ENCODE measurements at regions not wholly inside any gene's neighbourhood (a gene's known extent, or its start where the extent isn't known, plus 50 kb on each side); places are given as distances from the start of the nearest gene placed in this dataset.

- H3K9me3 ChIP-seq (ENCODE audit: control insufficient read depth in 2 of 2, insufficient read depth in 1 of 2, low read depth in 1 of 2, low read length in 1 of 2): no peaks in the 10 kb centered on the region
- H3K4me1 ChIP-seq (ENCODE audit: control insufficient read depth in 2 of 2, insufficient read depth in 2 of 2, low read length in 1 of 2): no peaks in the 10 kb centered on the region
- no peaks in the 10 kb centered on the region for H3K36me3 ChIP-seq (ENCODE audit: control insufficient read depth in 2 of 2, insufficient read depth in 2 of 2, low read length in 1 of 2)
- H3K27ac ChIP-seq (ENCODE audit: low read depth in 2 of 2, low read length in 1 of 2): no peak overlapping the region
- no peaks in the 10 kb centered on the region for H3K27me3 ChIP-seq (ENCODE audit: control insufficient read depth in 1 of 2, insufficient read depth in 2 of 2, low read length in 2 of 2)
- 71 to 78% methylated on average over 3 of the region's 3 CpGs for WGBS, 2 donors
- no peak overlapping the region for H3K4me3 ChIP-seq (ENCODE audit: low read depth in 1 of 2, low read length in 2 of 2)
Observed at GRCh38 chr4:10760086-10760485, 75.5 kb upstream of the CLNK start.

DNA sequence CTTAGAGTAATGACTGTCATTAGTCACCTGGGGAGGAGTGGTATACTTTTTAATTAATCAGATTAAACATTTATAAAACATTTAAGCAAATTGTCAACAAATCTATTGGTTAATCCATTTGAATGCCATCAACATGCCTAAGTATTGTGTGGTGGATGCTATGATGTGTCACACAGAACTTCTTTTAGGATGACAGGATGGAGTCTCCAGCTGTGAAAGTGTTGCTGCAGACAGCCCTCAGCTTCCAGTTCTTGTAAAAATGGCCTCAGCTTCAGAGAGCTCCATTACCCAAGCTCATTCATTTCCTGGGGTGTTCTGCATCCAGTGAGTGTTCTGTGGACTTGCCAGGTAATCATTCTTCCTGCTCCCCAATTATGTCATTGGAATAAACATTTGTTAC is 74.3 kb upstream of the CLNK start:
- Histone ChIP-seq H3K4me3 (ENCODE audit: low read depth in 1 of 2, low read length in 2 of 2) (no peak overlapping the region), H3K4me1 (ENCODE audit: control insufficient read depth in 2 of 2, insufficient read depth in 2 of 2, low read length in 1 of 2) (no peaks in the 10 kb centered on the region), H3K27ac (ENCODE audit: low read depth in 2 of 2, low read length in 1 of 2) (no peak overlapping the region), H3K36me3 (ENCODE audit: control insufficient read depth in 2 of 2, insufficient read depth in 2 of 2, low read length in 1 of 2) (no peaks in the 10 kb centered on the region), H3K9me3 (ENCODE audit: control insufficient read depth in 2 of 2, insufficient read depth in 1 of 2, low read depth in 1 of 2, low read length in 1 of 2) (no peaks in the 10 kb centered on the region), H3K27me3 (ENCODE audit: control insufficient read depth in 1 of 2, insufficient read depth in 2 of 2, low read length in 2 of 2) (no peaks in the 10 kb centered on the region)

- H3K4me1 ChIP-seq (ENCODE audit: control insufficient read depth in 2 of 2, insufficient read depth in 2 of 2, low read length in 1 of 2): no peaks in the 10 kb centered on the region
- no peaks in the 10 kb centered on the region for H3K9me3 ChIP-seq (ENCODE audit: control insufficient read depth in 2 of 2, insufficient read depth in 1 of 2, low read depth in 1 of 2, low read length in 1 of 2)
- H3K36me3 ChIP-seq (ENCODE audit: control insufficient read depth in 2 of 2, insufficient read depth in 2 of 2, low read length in 1 of 2): no peaks in the 10 kb centered on the region
- no peak overlapping the region for H3K4me3 ChIP-seq (ENCODE audit: low read depth in 1 of 2, low read length in 2 of 2)
- H3K27me3 ChIP-seq (ENCODE audit: control insufficient read depth in 1 of 2, insufficient read depth in 2 of 2, low read length in 2 of 2): no peaks in the 10 kb centered on the region
- 67 to 68% methylated on average over 2 of the region's 2 CpGs for WGBS, 2 donors
- no peak overlapping the region for H3K27ac ChIP-seq (ENCODE audit: low read depth in 2 of 2, low read length in 1 of 2)
Observed at GRCh38 chr4:10753856-10754402, 69.4 kb upstream of the CLNK start.

- no peaks in the 10 kb centered on the region for H3K27me3 ChIP-seq (ENCODE audit: control insufficient read depth in 1 of 2, insufficient read depth in 2 of 2, low read length in 2 of 2)
- 87 to 91% methylated on average over 5 of the region's 5 CpGs for WGBS, 2 donors
- H3K9me3 ChIP-seq (ENCODE audit: control insufficient read depth in 2 of 2, insufficient read depth in 1 of 2, low read depth in 1 of 2, low read length in 1 of 2): no peaks in the 10 kb centered on the region
- H3K27ac ChIP-seq (ENCODE audit: low read depth in 2 of 2, low read length in 1 of 2): no peak overlapping the region
- H3K4me3 ChIP-seq (ENCODE audit: low read depth in 1 of 2, low read length in 2 of 2): no peak overlapping the region
- no peaks in the 10 kb centered on the region for H3K4me1 ChIP-seq (ENCODE audit: control insufficient read depth in 2 of 2, insufficient read depth in 2 of 2, low read length in 1 of 2)
- no peaks in the 10 kb centered on the region for H3K36me3 ChIP-seq (ENCODE audit: control insufficient read depth in 2 of 2, insufficient read depth in 2 of 2, low read length in 1 of 2)
Observed at GRCh38 chr4:10753336-10753735, 68.8 kb upstream of the CLNK start.

- no peak overlapping the region for H3K27ac ChIP-seq (ENCODE audit: low read depth in 2 of 2, low read length in 1 of 2)
- no peaks in the 10 kb centered on the region for H3K9me3 ChIP-seq (ENCODE audit: control insufficient read depth in 2 of 2, insufficient read depth in 1 of 2, low read depth in 1 of 2, low read length in 1 of 2)
- no peaks in the 10 kb centered on the region for H3K4me1 ChIP-seq (ENCODE audit: control insufficient read depth in 2 of 2, insufficient read depth in 2 of 2, low read length in 1 of 2)
- no peaks in the 10 kb centered on the region for H3K36me3 ChIP-seq (ENCODE audit: control insufficient read depth in 2 of 2, insufficient read depth in 2 of 2, low read length in 1 of 2)
- H3K4me3 ChIP-seq (ENCODE audit: low read depth in 1 of 2, low read length in 2 of 2): no peak overlapping the region
- H3K27me3 ChIP-seq (ENCODE audit: control insufficient read depth in 1 of 2, insufficient read depth in 2 of 2, low read length in 2 of 2): no peaks in the 10 kb centered on the region
- 48 to 59% methylated on average over 5 of the region's 5 CpGs for WGBS, 2 donors
Observed at GRCh38 chr4:10750714-10751113, 66.1 kb upstream of the CLNK start.

DNA sequence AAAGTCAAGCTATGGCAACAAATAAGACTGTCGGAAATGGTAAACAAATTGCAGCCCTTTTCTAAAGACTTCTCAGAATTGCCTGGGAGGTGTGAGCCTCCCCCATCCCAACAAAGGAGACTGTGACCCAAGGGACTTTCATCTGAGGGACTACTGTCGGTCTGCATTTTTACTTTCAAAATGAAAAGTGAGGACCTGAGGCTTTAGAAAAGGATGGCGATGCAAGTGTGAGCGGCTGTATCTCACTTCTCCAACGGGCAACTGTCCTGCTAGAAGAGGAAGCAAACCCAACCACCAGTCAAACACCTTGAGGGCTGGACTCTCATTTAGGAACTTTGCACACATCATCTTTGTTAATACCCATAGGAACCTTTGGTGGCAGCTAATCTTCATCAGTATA is 62.6 kb upstream of the CLNK start:
- Histone ChIP-seq H3K4me1 (ENCODE audit: control insufficient read depth in 2 of 2, insufficient read depth in 2 of 2, low read length in 1 of 2) (no peaks in the 10 kb centered on the region), H3K36me3 (ENCODE audit: control insufficient read depth in 2 of 2, insufficient read depth in 2 of 2, low read length in 1 of 2) (no peaks in the 10 kb centered on the region), H3K27me3 (ENCODE audit: control insufficient read depth in 1 of 2, insufficient read depth in 2 of 2, low read length in 2 of 2) (no peaks in the 10 kb centered on the region), H3K27ac (ENCODE audit: low read depth in 2 of 2, low read length in 1 of 2) (no peak overlapping the region), H3K9me3 (ENCODE audit: control insufficient read depth in 2 of 2, insufficient read depth in 1 of 2, low read depth in 1 of 2, low read length in 1 of 2) (no peaks in the 10 kb centered on the region), H3K4me3 (ENCODE audit: low read depth in 1 of 2, low read length in 2 of 2) (no peak overlapping the region)
- WGBS, 2 donors: 77 to 79% methylated on average over 5 of the region's 5 CpGs

DNA sequence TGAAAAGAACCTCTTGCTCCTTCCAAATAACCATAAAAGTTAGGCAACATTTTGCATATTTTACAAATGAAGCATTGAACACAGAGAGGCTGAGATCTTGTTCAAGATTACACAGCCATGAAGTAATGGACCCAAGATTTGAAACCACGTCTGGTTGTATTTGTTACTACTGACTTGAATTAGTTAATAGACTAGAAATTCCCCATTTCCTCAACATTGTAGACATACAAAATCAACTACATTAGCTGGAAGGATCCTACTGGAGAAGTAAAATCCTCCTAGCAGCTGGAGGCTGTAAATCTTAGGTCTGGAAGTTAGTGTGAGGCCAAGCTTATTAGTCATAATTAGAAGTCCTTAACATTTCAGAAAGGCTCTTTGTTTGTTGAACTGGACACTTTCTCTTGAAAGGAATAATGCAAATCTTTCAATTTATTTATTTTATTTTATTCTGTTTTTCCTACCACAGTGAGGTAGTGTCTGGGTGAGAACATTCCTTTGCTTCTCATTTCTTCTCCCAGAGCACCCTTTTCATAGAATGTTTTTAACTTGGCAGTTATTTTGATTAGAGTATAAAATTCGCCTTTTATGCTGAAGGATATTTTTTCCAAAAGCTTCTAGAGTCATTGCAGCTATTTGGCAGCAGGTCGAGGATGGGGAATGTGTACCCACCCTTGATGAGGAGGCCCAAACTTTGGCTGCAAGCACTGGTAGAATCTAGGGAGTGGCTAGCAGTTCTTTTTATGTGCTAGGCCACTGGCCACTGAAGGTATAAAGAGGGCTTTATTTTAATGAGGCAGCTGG is 62.0 kb upstream of the CLNK start:
- Histone ChIP-seq H3K36me3 (ENCODE audit: control insufficient read depth in 2 of 2, insufficient read depth in 2 of 2, low read length in 1 of 2) (no peaks in the 10 kb centered on the region), H3K4me1 (ENCODE audit: control insufficient read depth in 2 of 2, insufficient read depth in 2 of 2, low read length in 1 of 2) (no peaks in the 10 kb centered on the region), H3K27ac (ENCODE audit: low read depth in 2 of 2, low read length in 1 of 2) (no peak overlapping the region), H3K27me3 (ENCODE audit: control insufficient read depth in 1 of 2, insufficient read depth in 2 of 2, low read length in 2 of 2) (no peaks in the 10 kb centered on the region), H3K4me3 (ENCODE audit: low read depth in 1 of 2, low read length in 2 of 2) (no peak overlapping the region), H3K9me3 (ENCODE audit: control insufficient read depth in 2 of 2, insufficient read depth in 1 of 2, low read depth in 1 of 2, low read length in 1 of 2) (no peaks in the 10 kb centered on the region)
- WGBS, 2 donors: 51 to 52% methylated on average over 3 of the region's 3 CpGs

DNA sequence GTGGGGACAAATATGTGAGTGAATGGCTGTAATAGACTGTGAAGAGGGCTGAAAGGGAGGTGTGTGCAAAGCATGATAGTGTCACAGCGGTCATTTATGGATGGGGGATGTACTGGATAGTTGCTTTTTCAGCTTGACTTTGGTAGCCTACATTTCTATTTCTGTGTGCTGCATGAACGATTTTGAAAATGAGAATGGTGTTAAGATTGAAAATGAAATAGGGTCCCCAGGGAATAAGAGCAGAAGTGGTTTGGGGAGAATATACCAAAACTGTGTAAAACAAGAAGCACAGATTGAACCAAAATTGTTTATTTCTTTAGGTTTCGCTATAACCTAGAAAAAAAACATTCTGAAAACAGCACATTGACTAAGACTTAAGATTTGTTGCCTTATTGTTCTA is 58.8 kb upstream of the CLNK start:
- H3K9me3 ChIP-seq (ENCODE audit: control insufficient read depth in 2 of 2, insufficient read depth in 1 of 2, low read depth in 1 of 2, low read length in 1 of 2): no peaks in the 10 kb centered on the region
- H3K27ac ChIP-seq (ENCODE audit: low read depth in 2 of 2, low read length in 1 of 2): no peak overlapping the region
- WGBS, 2 donors: 79 to 83% methylated on average over 3 of the region's 3 CpGs
- H3K27me3 ChIP-seq (ENCODE audit: control insufficient read depth in 1 of 2, insufficient read depth in 2 of 2, low read length in 2 of 2): no peaks in the 10 kb centered on the region
- H3K36me3 ChIP-seq (ENCODE audit: control insufficient read depth in 2 of 2, insufficient read depth in 2 of 2, low read length in 1 of 2): no peaks in the 10 kb centered on the region
- no peak overlapping the region for H3K4me3 ChIP-seq (ENCODE audit: low read depth in 1 of 2, low read length in 2 of 2)
- H3K4me1 ChIP-seq (ENCODE audit: control insufficient read depth in 2 of 2, insufficient read depth in 2 of 2, low read length in 1 of 2): no peaks in the 10 kb centered on the region

DNA sequence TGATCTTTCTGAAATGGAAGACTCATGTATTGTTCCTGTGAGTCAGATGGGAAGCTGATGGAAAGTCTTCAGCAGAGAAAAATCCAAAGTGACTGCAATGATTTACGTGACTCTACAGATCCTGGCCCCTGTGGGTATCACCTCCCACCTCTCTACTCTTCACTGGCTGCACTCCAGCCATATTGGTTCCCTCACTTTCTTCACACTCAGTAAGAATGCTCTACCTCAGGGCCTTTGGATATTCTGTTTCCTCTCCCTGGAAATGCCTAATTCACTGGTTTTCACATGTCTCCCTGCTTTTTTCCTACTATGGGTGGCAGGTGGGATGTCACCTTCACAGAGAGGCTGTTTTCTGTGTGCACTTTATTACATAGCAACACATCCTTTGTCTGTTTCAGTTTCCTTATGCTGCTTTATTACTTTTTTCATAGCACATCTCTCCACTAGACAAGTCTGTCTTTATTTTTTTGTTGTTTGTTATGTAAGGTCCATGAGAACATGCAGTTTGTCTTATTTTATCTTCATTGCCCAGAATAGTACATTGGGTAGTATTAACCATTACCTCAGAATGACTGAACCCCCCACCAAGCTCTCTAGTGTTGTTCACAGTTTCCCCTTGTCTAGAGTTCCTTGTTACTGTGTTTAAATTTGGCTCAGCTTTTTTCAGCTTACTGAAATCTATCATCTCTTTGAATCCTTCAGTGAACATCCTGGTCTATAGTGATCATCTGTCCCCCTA is 57.6 kb upstream of the CLNK start:
- Histone ChIP-seq H3K27ac (ENCODE audit: low read depth in 2 of 2, low read length in 1 of 2) (no peak overlapping the region), H3K4me1 (ENCODE audit: control insufficient read depth in 2 of 2, insufficient read depth in 2 of 2, low read length in 1 of 2) (no peaks in the 10 kb centered on the region), H3K4me3 (ENCODE audit: low read depth in 1 of 2, low read length in 2 of 2) (no peak overlapping the region), H3K27me3 (ENCODE audit: control insufficient read depth in 1 of 2, insufficient read depth in 2 of 2, low read length in 2 of 2) (no peaks in the 10 kb centered on the region), H3K9me3 (ENCODE audit: control insufficient read depth in 2 of 2, insufficient read depth in 1 of 2, low read depth in 1 of 2, low read length in 1 of 2) (no peaks in the 10 kb centered on the region), H3K36me3 (ENCODE audit: control insufficient read depth in 2 of 2, insufficient read depth in 2 of 2, low read length in 1 of 2) (no peaks in the 10 kb centered on the region)
- 87 to 89% methylated on average over 1 of the region's 1 CpG for WGBS, 2 donors

Data from esophagus (tissue), 2 donors.